AG04450 (cell line): ENCODE measurements at regions not wholly inside any gene's neighbourhood (a gene's known extent, or its start where the extent isn't known, plus 50 kb on each side); places are given as distances from the start of the nearest gene placed in this dataset.

Experiments used
- CTCF ChIA-PET: fragments of 300-600, 350-600 bp; formaldehyde crosslinking; extraction: SDS; loops from one replicate; lab custom pipeline; 2022; ENCODE audit warnings: antibody characterized with exemption, inconsistent platforms; lab: Charles Lee
- POLR2A ChIA-PET: fragments of 350-600 bp; formaldehyde crosslinking; extraction: SDS; loops from one replicate; lab custom pipeline; 2021; ENCODE audit warnings: antibody characterized with exemption, inconsistent platforms; lab: Yijun Ruan, JAX
- DNase-seq: peaks from one replicate; pipeline ENCODE4 v3.0.0-alpha.2; 2011; ENCODE audit warnings: low read depth, low spot score
- H3K27ac ChIP-seq: one replicate; pipeline ENCODE4 v1.5.1; 2012; ENCODE audit warnings: low read depth, low read length, control low read depth
- H3K27me3 ChIP-seq: one replicate; pipeline ENCODE4 v1.6.0; 2012; ENCODE audit warnings: low read length; ENCODE audit not compliant: control insufficient read depth, insufficient read depth
- H3K4me3 ChIP-seq: 2 replicates; pipeline ENCODE4 v1.5.1; 2011; ENCODE audit warnings: mild to moderate bottlenecking, low read depth, low read length, control low read depth
- H3K9me3 ChIP-seq: 2 replicates; pipeline ENCODE4 v1.5.1; 2012; ENCODE audit warnings: low read length; ENCODE audit not compliant: control insufficient read depth, insufficient read depth
- TF ChIP-seq, protein P1 (sequence below): IDR thresholded peaks from 2 replicates; pipeline ENCODE4 v1.5.1; 2011; ENCODE audit warnings: low read depth, low read length, control low read depth, inconsistent platforms

- no peak overlapping the region for H3K4me3 ChIP-seq
- H3K27me3 ChIP-seq = no peaks in the 10 kb centered on the region
- ChIA-PET POLR2A (no interaction called here), CTCF (no interaction called here)
- TF ChIP-seq, protein P1, sequence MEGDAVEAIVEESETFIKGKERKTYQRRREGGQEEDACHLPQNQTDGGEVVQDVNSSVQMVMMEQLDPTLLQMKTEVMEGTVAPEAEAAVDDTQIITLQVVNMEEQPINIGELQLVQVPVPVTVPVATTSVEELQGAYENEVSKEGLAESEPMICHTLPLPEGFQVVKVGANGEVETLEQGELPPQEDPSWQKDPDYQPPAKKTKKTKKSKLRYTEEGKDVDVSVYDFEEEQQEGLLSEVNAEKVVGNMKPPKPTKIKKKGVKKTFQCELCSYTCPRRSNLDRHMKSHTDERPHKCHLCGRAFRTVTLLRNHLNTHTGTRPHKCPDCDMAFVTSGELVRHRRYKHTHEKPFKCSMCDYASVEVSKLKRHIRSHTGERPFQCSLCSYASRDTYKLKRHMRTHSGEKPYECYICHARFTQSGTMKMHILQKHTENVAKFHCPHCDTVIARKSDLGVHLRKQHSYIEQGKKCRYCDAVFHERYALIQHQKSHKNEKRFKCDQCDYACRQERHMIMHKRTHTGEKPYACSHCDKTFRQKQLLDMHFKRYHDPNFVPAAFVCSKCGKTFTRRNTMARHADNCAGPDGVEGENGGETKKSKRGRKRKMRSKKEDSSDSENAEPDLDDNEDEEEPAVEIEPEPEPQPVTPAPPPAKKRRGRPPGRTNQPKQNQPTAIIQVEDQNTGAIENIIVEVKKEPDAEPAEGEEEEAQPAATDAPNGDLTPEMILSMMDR = no peak
- no peak for DNase-seq
- H3K27ac ChIP-seq = no peak overlapping the region
- H3K9me3 ChIP-seq = no peaks in the 10 kb centered on the region
Observed at GRCh38 chr2:41101281-41101680, 649.4 kb upstream of the SLC8A1 start.

DNA sequence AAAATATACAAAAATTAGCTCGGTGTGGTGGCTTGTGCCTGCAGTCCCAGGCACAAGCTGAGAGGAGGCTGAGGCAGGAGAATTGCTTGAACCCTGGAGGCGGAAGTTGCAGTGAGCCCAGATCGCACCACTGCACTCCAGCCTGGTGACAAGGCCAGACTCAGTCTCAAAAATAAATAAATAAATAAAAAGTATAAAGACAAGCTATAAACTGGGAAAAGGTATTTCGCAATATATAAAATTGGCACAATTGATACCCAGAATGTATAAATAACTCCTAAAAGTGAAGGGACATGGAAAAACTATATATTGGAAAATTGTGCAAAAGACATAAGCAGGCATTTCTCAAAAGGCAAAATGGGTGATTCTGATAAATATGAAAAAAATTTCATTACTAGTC, 657.9 kb upstream of the SLC8A1 start:
- DNase-seq = no peak
- no peaks in the 10 kb centered on the region for H3K9me3 ChIP-seq
- ChIA-PET POLR2A (no interaction called here), CTCF (no interaction called here)
- no peak overlapping the region for H3K4me3 ChIP-seq
- H3K27me3 ChIP-seq = no peaks in the 10 kb centered on the region
- no peak overlapping the region for H3K27ac ChIP-seq
- TF ChIP-seq, protein P1 = no peak

GRCh38 chr2:41111836-41112627, 660.1 kb upstream of the SLC8A1 start:
- DNase-seq = no peak

DNA sequence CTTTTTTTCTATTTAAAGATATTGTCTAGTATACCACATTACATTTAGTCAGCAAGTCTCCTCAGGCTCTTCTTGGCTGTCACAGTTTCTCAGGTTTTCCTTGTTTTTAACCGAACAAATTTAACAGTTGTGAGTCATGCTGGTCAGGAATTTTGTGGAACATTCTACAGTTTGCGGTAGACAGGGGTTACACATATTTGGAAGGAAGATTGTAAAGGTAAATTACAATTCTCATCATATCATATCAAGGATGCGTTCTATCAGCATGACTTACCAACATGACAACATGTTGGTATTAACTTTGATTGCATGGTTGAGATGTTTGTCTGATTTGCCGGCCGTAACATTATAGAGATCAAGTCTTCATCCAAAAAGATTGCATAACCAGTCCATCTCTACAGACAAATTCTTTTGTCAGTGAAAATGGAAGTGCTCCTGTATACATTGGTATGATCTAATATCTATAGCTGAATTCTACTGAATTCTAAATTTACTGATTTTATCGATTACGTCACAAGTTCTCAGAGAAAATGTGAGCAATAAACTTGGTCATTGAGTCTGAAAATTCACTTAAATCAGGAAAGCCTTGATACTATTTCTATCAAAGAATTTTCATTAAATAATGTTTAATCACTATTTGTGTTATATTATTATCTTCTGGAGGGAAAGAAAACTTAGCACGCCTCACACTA, 664.4 kb upstream of the SLC8A1 start:
- no peak overlapping the region for H3K27ac ChIP-seq
- H3K4me3 ChIP-seq = no peak overlapping the region
- no peak for DNase-seq
- TF ChIP-seq, protein P1 = no peak
- ChIA-PET POLR2A (no interaction called here), CTCF (no interaction called here)
- H3K27me3 ChIP-seq = no peaks in the 10 kb centered on the region
- H3K9me3 ChIP-seq = no peaks in the 10 kb centered on the region

More at GRCh38 chr2:41111836-41112627, 660.1 kb upstream of the SLC8A1 start:
- Histone ChIP-seq H3K27ac (no peak overlapping the region), H3K27me3 (no peaks in the 10 kb centered on the region), H3K4me3 (no peak overlapping the region), H3K9me3 (no peaks in the 10 kb centered on the region)
- TF ChIP-seq, protein P1 = no peak
- POLR2A ChIA-PET = no interaction called here
- CTCF ChIA-PET = no interaction called here

DNA sequence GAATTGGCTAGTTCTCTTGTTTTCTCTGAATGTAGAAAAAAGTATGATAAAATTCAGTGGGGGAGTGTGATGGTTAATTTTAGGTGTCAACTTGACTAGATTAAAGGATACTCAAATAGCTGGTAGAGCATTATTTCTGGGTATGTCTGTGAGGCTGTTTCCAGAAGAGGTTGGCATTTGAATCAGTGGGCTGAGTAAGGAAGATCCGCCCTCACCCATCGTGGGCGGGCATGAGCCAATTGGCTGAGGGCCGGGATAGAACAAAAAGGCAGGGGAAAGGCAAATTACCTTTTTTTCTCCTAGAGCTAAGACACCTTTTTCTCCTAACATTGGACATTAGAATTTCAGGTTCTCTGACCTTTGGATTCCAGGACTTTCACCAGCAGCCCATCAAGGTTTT, 667.6 kb upstream of the SLC8A1 start:
- no peak for DNase-seq
- Histone ChIP-seq H3K27ac (no peak overlapping the region), H3K27me3 (no peaks in the 10 kb centered on the region), H3K9me3 (no peaks in the 10 kb centered on the region), H3K4me3 (no peak overlapping the region)
- ChIA-PET POLR2A (no interaction called here), CTCF (no interaction called here)
- TF ChIP-seq, protein P1 = no peak
